Dermis microvascular lymphatic vessel endothelial cell (primary cell): ENCODE measurements at regions not wholly inside any gene's neighbourhood (a gene's known extent, or its start where the extent isn't known, plus 50 kb on each side); places are given as distances from the start of the nearest gene placed in this dataset.

Experiments used
- DNase-seq, 2 donors: peaks; one replicate each; pipeline versions ENCODE4 v3.0.0 to v3.0.0-alpha.2; 2010; ENCODE audit warnings: low read depth in 2 of 2

- no peak for DNase-seq
These were observed 558.9 kb downstream of the PKHD1 start for GRCh38 chr6:51528556-51528955.

GRCh38 chr6:51529240-51529639, 558.2 kb downstream of the PKHD1 start:
- no peak for DNase-seq

GRCh38 chr6:51531623-51532022, 555.8 kb downstream of the PKHD1 start:
- DNase-seq: no peak

- DNase-seq: no peak
These were observed 553.5 kb downstream of the PKHD1 start for GRCh38 chr6:51533962-51534361.

- no peak for DNase-seq
These were observed 552.1 kb downstream of the PKHD1 start for GRCh38 chr6:51535327-51535726.

- no peak for DNase-seq
These were observed 550.7 kb downstream of the PKHD1 start for GRCh38 chr6:51536728-51537127.

- DNase-seq: no peak
These were observed 545.6 kb downstream of the PKHD1 start for GRCh38 chr6:51541847-51542246.

GRCh38 chr6:51542475-51542874, 544.9 kb downstream of the PKHD1 start:
- no peak for DNase-seq

GRCh38 chr6:51550243-51550642, 537.2 kb downstream of the PKHD1 start:
- no peak for DNase-seq

- no peak for DNase-seq
These were observed 535.0 kb downstream of the PKHD1 start for GRCh38 chr6:51552435-51552834.

- DNase-seq: no peak
These were observed 534.0 kb downstream of the PKHD1 start for GRCh38 chr6:51553246-51554015.

GRCh38 chr6:51554029-51554428, 533.4 kb downstream of the PKHD1 start:
- DNase-seq: no peak

GRCh38 chr6:51559059-51559458, 528.4 kb downstream of the PKHD1 start:
- no peak for DNase-seq

GRCh38 chr6:51562198-51562597, 525.2 kb downstream of the PKHD1 start:
- no peak for DNase-seq
